ENCODE measurements at regions not wholly inside any gene's neighbourhood (a gene's known extent, or its start where the extent isn't known, plus 50 kb on each side); places are given as distances from the start of the nearest gene placed in this dataset.

DNA sequence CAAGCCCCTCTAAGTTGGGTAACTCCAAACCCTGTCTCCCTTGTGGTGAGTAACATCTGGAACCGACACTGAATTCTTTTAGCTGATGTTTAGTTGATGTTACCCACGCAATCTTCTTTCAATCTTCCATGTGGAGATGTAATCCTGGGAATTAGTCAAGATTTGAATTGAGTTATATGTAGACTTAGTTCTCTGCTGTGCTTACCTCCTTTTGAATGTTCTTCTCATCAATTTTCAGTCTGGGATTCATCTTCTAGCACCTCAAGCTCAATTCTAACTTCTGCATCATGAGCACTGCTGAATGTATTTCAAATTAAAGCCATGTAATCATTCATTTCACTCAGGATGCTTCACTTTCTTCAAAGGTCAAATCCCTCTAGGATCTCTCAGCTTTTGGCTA, 270.6 kb downstream of the FAM170A start:
- TF ChIP-seq CTCF (IDR thresholded peaks at IDR 0.05): no peak
- TF ChIP-seq POLR2A (IDR thresholded peaks at IDR 0.05): no peak
- no peak for TF ChIP-seq EP300 (IDR thresholded peaks at IDR 0.05)

All from tibial nerve (tissue), 4 donors.